ENCODE measurements at regions not wholly inside any gene's neighbourhood (a gene's known extent, or its start where the extent isn't known, plus 50 kb on each side); places are given as distances from the start of the nearest gene placed in this dataset.

DNA sequence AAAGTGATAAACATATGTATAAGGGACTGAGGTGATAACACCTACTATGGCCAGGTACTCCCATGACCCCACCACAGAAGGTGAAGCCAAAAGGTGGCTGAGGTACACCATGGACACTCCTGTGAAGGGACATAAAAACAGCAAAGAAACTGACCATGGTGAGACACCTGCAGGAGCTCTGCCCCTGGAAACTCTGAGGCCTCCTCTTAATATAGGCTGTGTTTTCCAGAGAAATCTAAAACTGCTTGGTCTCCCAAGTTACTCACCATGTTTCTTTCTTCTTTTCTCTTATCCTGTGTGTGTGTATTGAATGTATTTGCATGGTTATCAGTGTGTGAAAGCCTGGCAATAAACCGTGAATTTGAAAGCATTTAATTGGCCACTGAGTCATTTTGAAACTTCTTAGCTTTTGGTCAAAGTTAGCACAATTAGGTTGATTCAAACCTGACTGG, 739.3 kb upstream of the GCFC2 start:
- TF ChIP-seq, protein P1, sequence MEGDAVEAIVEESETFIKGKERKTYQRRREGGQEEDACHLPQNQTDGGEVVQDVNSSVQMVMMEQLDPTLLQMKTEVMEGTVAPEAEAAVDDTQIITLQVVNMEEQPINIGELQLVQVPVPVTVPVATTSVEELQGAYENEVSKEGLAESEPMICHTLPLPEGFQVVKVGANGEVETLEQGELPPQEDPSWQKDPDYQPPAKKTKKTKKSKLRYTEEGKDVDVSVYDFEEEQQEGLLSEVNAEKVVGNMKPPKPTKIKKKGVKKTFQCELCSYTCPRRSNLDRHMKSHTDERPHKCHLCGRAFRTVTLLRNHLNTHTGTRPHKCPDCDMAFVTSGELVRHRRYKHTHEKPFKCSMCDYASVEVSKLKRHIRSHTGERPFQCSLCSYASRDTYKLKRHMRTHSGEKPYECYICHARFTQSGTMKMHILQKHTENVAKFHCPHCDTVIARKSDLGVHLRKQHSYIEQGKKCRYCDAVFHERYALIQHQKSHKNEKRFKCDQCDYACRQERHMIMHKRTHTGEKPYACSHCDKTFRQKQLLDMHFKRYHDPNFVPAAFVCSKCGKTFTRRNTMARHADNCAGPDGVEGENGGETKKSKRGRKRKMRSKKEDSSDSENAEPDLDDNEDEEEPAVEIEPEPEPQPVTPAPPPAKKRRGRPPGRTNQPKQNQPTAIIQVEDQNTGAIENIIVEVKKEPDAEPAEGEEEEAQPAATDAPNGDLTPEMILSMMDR (IDR thresholded peaks at IDR 0.05; ENCODE audit: low read depth, low read length, poor library complexity, severe bottlenecking), result no peak
- no peak for TF ChIP-seq EZH2phosphoT487 (IDR thresholded peaks at IDR 0.05; ENCODE audit: borderline replicate concordance, low read length)
